ENCODE measurements at regions not wholly inside any gene's neighbourhood (a gene's known extent, or its start where the extent isn't known, plus 50 kb on each side); places are given as distances from the start of the nearest gene placed in this dataset.

DNA sequence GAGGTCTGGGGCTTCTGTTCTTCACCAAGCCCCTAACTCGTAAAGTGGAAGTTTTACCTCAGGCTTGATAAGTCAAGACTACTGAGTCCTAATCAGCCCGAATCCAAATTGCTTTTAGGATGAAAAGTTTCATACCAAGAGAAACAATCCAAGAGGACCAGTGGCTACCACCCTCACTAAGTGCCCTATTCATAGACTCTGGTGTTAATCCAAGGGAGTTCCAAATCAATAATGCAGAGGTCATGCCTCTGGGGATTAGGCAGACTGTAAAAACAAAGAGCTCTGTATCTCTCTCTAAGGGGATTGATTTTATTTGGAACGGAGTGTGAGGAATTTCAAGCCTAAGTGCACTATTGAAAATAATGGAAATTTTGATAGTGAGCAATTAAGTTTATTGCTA is 76.3 kb upstream of the LMNTD1 start:
- no peak for TF ChIP-seq EZH2 (IDR thresholded peaks at IDR 0.05; ENCODE audit: borderline replicate concordance, low read depth, low read length, severe bottlenecking)
- TF ChIP-seq, protein P1, sequence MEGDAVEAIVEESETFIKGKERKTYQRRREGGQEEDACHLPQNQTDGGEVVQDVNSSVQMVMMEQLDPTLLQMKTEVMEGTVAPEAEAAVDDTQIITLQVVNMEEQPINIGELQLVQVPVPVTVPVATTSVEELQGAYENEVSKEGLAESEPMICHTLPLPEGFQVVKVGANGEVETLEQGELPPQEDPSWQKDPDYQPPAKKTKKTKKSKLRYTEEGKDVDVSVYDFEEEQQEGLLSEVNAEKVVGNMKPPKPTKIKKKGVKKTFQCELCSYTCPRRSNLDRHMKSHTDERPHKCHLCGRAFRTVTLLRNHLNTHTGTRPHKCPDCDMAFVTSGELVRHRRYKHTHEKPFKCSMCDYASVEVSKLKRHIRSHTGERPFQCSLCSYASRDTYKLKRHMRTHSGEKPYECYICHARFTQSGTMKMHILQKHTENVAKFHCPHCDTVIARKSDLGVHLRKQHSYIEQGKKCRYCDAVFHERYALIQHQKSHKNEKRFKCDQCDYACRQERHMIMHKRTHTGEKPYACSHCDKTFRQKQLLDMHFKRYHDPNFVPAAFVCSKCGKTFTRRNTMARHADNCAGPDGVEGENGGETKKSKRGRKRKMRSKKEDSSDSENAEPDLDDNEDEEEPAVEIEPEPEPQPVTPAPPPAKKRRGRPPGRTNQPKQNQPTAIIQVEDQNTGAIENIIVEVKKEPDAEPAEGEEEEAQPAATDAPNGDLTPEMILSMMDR (IDR thresholded peaks at IDR 0.05; ENCODE audit: borderline replicate concordance, extremely low read depth, low read length, poor library complexity, severe bottlenecking), result no peak

Data from DND-41 (cell line).